NT2/D1 (cell line): ENCODE measurements at regions not wholly inside any gene's neighbourhood (a gene's known extent, or its start where the extent isn't known, plus 50 kb on each side); places are given as distances from the start of the nearest gene placed in this dataset.

Experiments
- YY1 ChIP-seq: IDR thresholded peaks from 2 replicates; pipeline ENCODE4 v1.6.1; 2011; ENCODE audit not compliant: insufficient read length, insufficient read depth
- ZNF274 ChIP-seq: IDR thresholded peaks from 2 replicates; pipeline ENCODE4 v1.6.1; 2011; ENCODE audit warnings: mild to moderate bottlenecking, low read depth, low read length

DNA sequence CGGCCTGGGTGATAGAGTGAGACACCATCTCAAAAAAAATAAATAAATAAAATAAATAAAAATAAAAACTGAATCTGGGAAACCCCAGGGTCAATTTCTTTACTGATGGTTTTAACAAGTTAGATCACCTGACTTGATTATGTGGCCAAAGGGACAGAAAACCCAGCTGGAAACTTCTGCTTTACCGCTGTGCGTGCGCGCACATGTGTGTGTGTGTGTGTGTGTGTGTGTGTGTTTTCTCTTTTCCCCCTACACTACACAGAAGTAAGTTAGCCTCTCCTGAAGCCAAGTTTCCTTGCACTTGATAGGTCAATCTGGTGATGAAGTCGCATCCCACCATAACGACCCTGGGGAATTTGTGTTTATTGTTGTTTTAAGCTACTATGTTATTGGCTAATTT, 105.3 kb upstream of the AMN1 start:
- no peak for TF ChIP-seq YY1
- no peak for TF ChIP-seq ZNF274
